Activated B cell treated with CpG ODN at 0.5 μM for 24 hours (primary cell): ENCODE measurements at regions not wholly inside any gene's neighbourhood (a gene's known extent, or its start where the extent isn't known, plus 50 kb on each side); places are given as distances from the start of the nearest gene placed in this dataset.

Source experiments
- ATAC-seq: fragments of 200-7000 bp; cut with Tn5 transposase; one replicate; pipeline ENCODE4 v1.10.0; 2021; ENCODE audit warnings: low read depth, mild to moderate bottlenecking, moderate library complexity
- CTCF ChIA-PET: fragments of 350-600 bp; sonication (Branson Sonifier 250); formaldehyde crosslinking; loops from one replicate; lab custom pipeline; 2021; ENCODE audit warnings: antibody characterized with exemption; lab: Charles Lee
- POLR2A ChIA-PET: fragments of 350-600 bp; sonication (Branson Sonifier 250); formaldehyde crosslinking; loops from one replicate; lab custom pipeline; 2021; ENCODE audit warnings: antibody characterized with exemption; lab: Charles Lee
- DNase-seq: peaks from one replicate; pipeline ENCODE4 v3.0.0; 2022
- H3K27ac Mint-ChIP-seq: one replicate; pipeline ENCODE4 v1.8.0; 2020; ENCODE audit warnings: mixed read lengths
- H3K27me3 Mint-ChIP-seq: one replicate; pipeline ENCODE4 v1.8.0; 2021; ENCODE audit warnings: mixed read lengths
- H3K36me3 Mint-ChIP-seq: one replicate; pipeline ENCODE4 v1.8.0; 2021; ENCODE audit warnings: low read depth, mixed read lengths
- H3K4me1 Mint-ChIP-seq: one replicate; pipeline ENCODE4 v1.8.0; 2021; ENCODE audit warnings: mixed read lengths
- H3K4me3 Mint-ChIP-seq: one replicate; pipeline ENCODE4 v1.8.0; 2020; ENCODE audit warnings: mild to moderate bottlenecking, mixed read lengths
- H3K9me3 Mint-ChIP-seq: one replicate; pipeline ENCODE4 v1.8.0; 2020; ENCODE audit warnings: mixed read lengths
- CTCF ChIP-seq: fragments of 200-600 bp; IDR thresholded peaks from one replicate; pipeline ENCODE4 v1.8.0; 2022; ENCODE audit warnings: antibody characterized with exemption, mild to moderate bottlenecking
- intact Hi-C: fragments of 100-400 bp; cut with micrococcal nuclease; formaldehyde crosslinking; loops from one replicate; pipeline ENCODE4 v1.15.1; 2024

GRCh38 chr3:164235289-164236028 is 842.8 kb downstream of the SI start:
- H3K27ac Mint-ChIP-seq: no peak overlapping the region
- TF ChIP-seq CTCF: no peak
- H3K36me3 Mint-ChIP-seq: no peaks in the 10 kb centered on the region
- H3K4me1 Mint-ChIP-seq: no peaks in the 10 kb centered on the region
- ATAC-seq (no peak), DNase-seq (no peak)
- ChIA-PET CTCF (no interaction called here), POLR2A (no interaction called here)
- peaks cover 4% of the 10 kb centered on the region for H3K9me3 Mint-ChIP-seq
- no peak overlapping the region for H3K4me3 Mint-ChIP-seq
- intact Hi-C loops: no loop called here
- no peaks in the 10 kb centered on the region for H3K27me3 Mint-ChIP-seq

GRCh38 chr3:164233951-164234350 is 844.3 kb downstream of the SI start:
- Mint-ChIP-seq H3K36me3 (no peaks in the 10 kb centered on the region), H3K27ac (no peak overlapping the region), H3K4me3 (no peak overlapping the region), H3K9me3 (peaks cover 4% of the 10 kb centered on the region), H3K27me3 (no peaks in the 10 kb centered on the region), H3K4me1 (no peaks in the 10 kb centered on the region)
- POLR2A ChIA-PET: no interaction called here
- intact Hi-C loops: no loop called here
- ATAC-seq: no peak
- CTCF ChIA-PET: no interaction called here
- no peak for TF ChIP-seq CTCF
- DNase-seq: no peak

- ATAC-seq (no peak), DNase-seq (no peak)
- H3K9me3 Mint-ChIP-seq: peaks cover 4% of the 10 kb centered on the region
- no peaks in the 10 kb centered on the region for H3K27me3 Mint-ChIP-seq
- POLR2A ChIA-PET: no interaction called here
- no peak for TF ChIP-seq CTCF
- H3K27ac Mint-ChIP-seq: no peak overlapping the region
- no peak overlapping the region for H3K4me3 Mint-ChIP-seq
- intact Hi-C loops: no loop called here
- CTCF ChIA-PET: no interaction called here
- H3K36me3 Mint-ChIP-seq: no peaks in the 10 kb centered on the region
- no peaks in the 10 kb centered on the region for H3K4me1 Mint-ChIP-seq
These were observed 846.6 kb downstream of the SI start for GRCh38 chr3:164231718-164232117.

- ATAC-seq (no peak), DNase-seq (no peak)
- Mint-ChIP-seq H3K27ac (no peak overlapping the region), H3K4me3 (no peak overlapping the region), H3K36me3 (no peaks in the 10 kb centered on the region), H3K4me1 (no peaks in the 10 kb centered on the region), H3K27me3 (no peaks in the 10 kb centered on the region), H3K9me3 (peaks cover 4% of the 10 kb centered on the region)
- TF ChIP-seq CTCF: no peak
- ChIA-PET CTCF (no interaction called here), POLR2A (no interaction called here)
- intact Hi-C loops: no loop called here
These were observed 847.8 kb downstream of the SI start for GRCh38 chr3:164230385-164231094.

GRCh38 chr3:164224126-164224525 is 854.2 kb downstream of the SI start:
- ChIA-PET POLR2A (no interaction called here), CTCF (no interaction called here)
- peaks cover 6% of the 10 kb centered on the region for H3K9me3 Mint-ChIP-seq
- no peak for ATAC-seq
- no peak overlapping the region for H3K27ac Mint-ChIP-seq
- TF ChIP-seq CTCF: no peak
- no peaks in the 10 kb centered on the region for H3K27me3 Mint-ChIP-seq
- H3K4me3 Mint-ChIP-seq: no peak overlapping the region
- no peak for DNase-seq
- intact Hi-C loops: no loop called here
- no peaks in the 10 kb centered on the region for H3K36me3 Mint-ChIP-seq
- H3K4me1 Mint-ChIP-seq: no peaks in the 10 kb centered on the region
